GM12878 (cell line): ENCODE measurements at regions not wholly inside any gene's neighbourhood (a gene's known extent, or its start where the extent isn't known, plus 50 kb on each side); places are given as distances from the start of the nearest gene placed in this dataset.

Experiments
- ATAC-seq: fragments of 200-7000 bp; cut with Tn5 transposase; 3 replicates; pipeline ENCODE4 v1.9.1; 2020; ENCODE audit warnings: mild to moderate bottlenecking, moderate library complexity
- BruUV-seq: library from RNA; stranded (reverse); fragments of 400-500 nt; replicated peaks from 2 replicates; lab custom pipeline; 2021; lab: Mats Ljungman, UMichigan
- CTCF ChIA-PET: fragments of 300-600 bp; sonication (Branson Sonifier 250); formaldehyde crosslinking; extraction: SDS; loops from one replicate; lab custom pipeline; 2021; ENCODE audit warnings: inconsistent platforms; lab: Yijun Ruan, JAX
- POLR2A ChIA-PET: fragments of 350-600 bp; formaldehyde crosslinking; extraction: SDS; loops from one replicate; lab custom pipeline; 2021; ENCODE audit warnings: inconsistent platforms; lab: Charles Lee
- RAD21 ChIA-PET: fragments of 300-600 bp; sonication (Branson Sonifier 250); formaldehyde crosslinking; loops from one replicate; lab custom pipeline; 2023; ENCODE audit warnings: antibody characterized with exemption; ENCODE audit not compliant: unreplicated experiment; lab: Charles Lee
- SMC1A ChIA-PET: fragments of 300-600 bp; sonication (Branson Sonifier 250); formaldehyde crosslinking; loops from one replicate; lab custom pipeline; 2023; ENCODE audit not compliant: unreplicated experiment, uncharacterized antibody; lab: Charles Lee
- DNase-seq: peaks from one replicate; pipeline ENCODE4 v3.0.0-alpha.2; 2011; ENCODE audit warnings: low read depth, low spot score
- FAIRE-seq: peaks from 3 replicates; lab custom pipeline; 2011; peaks lifted over from hg19 to GRCh38; lab: Jason Lieb, UNC
- H2AFZ ChIP-seq: 2 replicates; pipeline ENCODE4 v1.6.0; 2011; ENCODE audit warnings: low read depth, low read length, control low read depth; ENCODE audit not compliant: control insufficient read depth
- H3K27ac ChIP-seq: 2 replicates; pipeline ENCODE4 v1.5.1; 2011; ENCODE audit warnings: control low read depth; ENCODE audit not compliant: control insufficient read depth, insufficient read depth
- H3K27me3 ChIP-seq, 2 experiments: replicated peaks in 1 of 2; 2 replicates each; pipeline versions ENCODE4 v1.6.0 to v1.6.1; 2011; ENCODE audit warnings: low read length in 1 of 2; ENCODE audit not compliant: control insufficient read depth in 2 of 2, insufficient read depth in 2 of 2
- H3K36me3 ChIP-seq, 2 experiments: 2 replicates each; pipeline ENCODE4 v1.5.1; 2011; ENCODE audit warnings: low read length in 1 of 2; ENCODE audit not compliant: control insufficient read depth in 2 of 2, insufficient read depth in 2 of 2
- H3K4me1 ChIP-seq: 2 replicates; pipeline ENCODE4 v1.6.1; 2011; ENCODE audit warnings: mild to moderate bottlenecking, low read length, moderate library complexity, mixed read lengths; ENCODE audit not compliant: control insufficient read depth, insufficient read depth
- H3K4me2 ChIP-seq: 2 replicates; pipeline ENCODE4 v1.6.0; 2011; ENCODE audit warnings: control low read depth; ENCODE audit not compliant: control insufficient read depth, insufficient read depth
- H3K4me3 ChIP-seq: fragments of 200-600 bp; sonication (generic); 2 replicates; pipeline ENCODE4 v1.5.1; 2016
- H3K79me2 ChIP-seq: 2 replicates; pipeline ENCODE4 v1.6.0; 2011; ENCODE audit warnings: low read length; ENCODE audit not compliant: control insufficient read depth, insufficient read depth
- H3K9ac ChIP-seq: 2 replicates; pipeline ENCODE4 v1.8.0; 2011; ENCODE audit warnings: low read length, control low read depth, mixed read lengths; ENCODE audit not compliant: control insufficient read depth, insufficient read depth
- H3K9me3 ChIP-seq: replicated peaks from 3 replicates; pipeline ENCODE4 v1.5.1; 2011; ENCODE audit warnings: mild to moderate bottlenecking, low read length; ENCODE audit not compliant: control insufficient read depth, insufficient read depth
- H4K20me1 ChIP-seq: 2 replicates; pipeline ENCODE4 v1.6.0; 2011; ENCODE audit not compliant: control insufficient read depth, insufficient read depth
- CBX3 ChIP-seq: fragments of 200-600 bp; sonication (generic); IDR thresholded peaks from 2 replicates; pipeline ENCODE4 v1.6.1; 2016; ENCODE audit warnings: low read depth, borderline replicate concordance
- CREB1 ChIP-seq: IDR thresholded peaks from 2 replicates; pipeline ENCODE4 v1.6.1; 2012; ENCODE audit warnings: low read depth, mild to moderate bottlenecking, inconsistent platforms
- MLLT1 ChIP-seq: fragments of 450-650 bp; IDR thresholded peaks from 2 replicates; pipeline ENCODE4 v1.6.1; 2016; ENCODE audit warnings: mild to moderate bottlenecking
- RB1 ChIP-seq: fragments of 450-650 bp; formaldehyde crosslinking; IDR thresholded peaks from 2 replicates; pipeline ENCODE4 v1.6.1; 2017; ENCODE audit warnings: mild to moderate bottlenecking, borderline replicate concordance
- WGBS: methylation state at CpG from one replicate; pipeline ENCODE4 v1.1.6; 2016; ENCODE audit warnings: low lambda C conversion rate; ENCODE audit not compliant: insufficient replicate concordance, insufficient coverage; ENCODE audit errors: missing lambda C conversion rate; 5-methylcytosine and 5-hydroxymethylcytosine counted together
- in situ Hi-C: fragments of 300-500 bp; cut with MboI; formaldehyde crosslinking; loops from 9 replicates; pipeline ENCODE4 v1.14.3; 2018; ENCODE audit warnings: mixed read lengths
- intact Hi-C: fragments of 100-400 bp; cut with micrococcal nuclease; formaldehyde crosslinking; loops from one replicate; pipeline ENCODE4 v1.14.2; 2022; ENCODE audit not compliant: unreplicated experiment
- TF ChIP-seq, protein P1 (sequence below): fragments of 150-350 bp; IDR thresholded peaks from 2 replicates; pipeline ENCODE4 v1.6.1; 2016; ENCODE audit warnings: low read depth, low read length
- TF ChIP-seq, protein P2 (sequence below): fragments of 450-650 bp; formaldehyde crosslinking; IDR thresholded peaks from 2 replicates; pipeline ENCODE4 v1.4.0; 2020; ENCODE audit warnings: mild to moderate bottlenecking, moderate library complexity
- TF ChIP-seq, protein P3 (sequence below): fragments of 450-650 bp; IDR thresholded peaks from 2 replicates; pipeline ENCODE4 v1.6.1; 2016; ENCODE audit warnings: mild to moderate bottlenecking, moderate library complexity, borderline replicate concordance

DNA sequence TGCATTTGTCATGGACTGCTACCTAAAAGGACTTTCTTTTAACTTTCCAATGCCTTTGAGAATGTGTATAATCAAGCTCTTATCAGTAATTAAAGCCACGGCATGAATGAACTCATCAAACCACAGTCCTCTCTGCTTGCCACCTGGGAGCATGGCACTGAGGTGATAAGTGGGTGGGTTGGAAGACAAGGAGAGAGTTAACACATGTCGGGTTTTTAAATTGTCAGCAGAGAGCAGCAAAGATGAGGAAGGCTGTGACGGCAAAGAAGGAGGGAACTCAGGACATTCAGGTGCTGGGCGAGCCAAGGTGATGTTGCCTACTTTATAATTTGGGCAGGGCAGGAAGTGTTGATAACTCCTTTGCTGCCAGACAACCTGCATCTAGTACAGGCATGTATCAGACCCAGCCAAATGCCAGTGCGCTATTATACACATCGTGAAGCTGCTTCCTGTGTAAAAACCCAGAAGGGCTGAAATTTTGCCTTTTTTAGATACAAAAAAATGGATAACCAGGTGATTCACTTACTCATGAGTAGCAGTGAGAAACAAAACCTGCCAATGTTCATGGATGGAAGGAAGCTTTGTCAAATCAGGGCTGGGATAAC is 269.1 kb downstream of the KIF4B start (continued):
- TF ChIP-seq, protein P1, sequence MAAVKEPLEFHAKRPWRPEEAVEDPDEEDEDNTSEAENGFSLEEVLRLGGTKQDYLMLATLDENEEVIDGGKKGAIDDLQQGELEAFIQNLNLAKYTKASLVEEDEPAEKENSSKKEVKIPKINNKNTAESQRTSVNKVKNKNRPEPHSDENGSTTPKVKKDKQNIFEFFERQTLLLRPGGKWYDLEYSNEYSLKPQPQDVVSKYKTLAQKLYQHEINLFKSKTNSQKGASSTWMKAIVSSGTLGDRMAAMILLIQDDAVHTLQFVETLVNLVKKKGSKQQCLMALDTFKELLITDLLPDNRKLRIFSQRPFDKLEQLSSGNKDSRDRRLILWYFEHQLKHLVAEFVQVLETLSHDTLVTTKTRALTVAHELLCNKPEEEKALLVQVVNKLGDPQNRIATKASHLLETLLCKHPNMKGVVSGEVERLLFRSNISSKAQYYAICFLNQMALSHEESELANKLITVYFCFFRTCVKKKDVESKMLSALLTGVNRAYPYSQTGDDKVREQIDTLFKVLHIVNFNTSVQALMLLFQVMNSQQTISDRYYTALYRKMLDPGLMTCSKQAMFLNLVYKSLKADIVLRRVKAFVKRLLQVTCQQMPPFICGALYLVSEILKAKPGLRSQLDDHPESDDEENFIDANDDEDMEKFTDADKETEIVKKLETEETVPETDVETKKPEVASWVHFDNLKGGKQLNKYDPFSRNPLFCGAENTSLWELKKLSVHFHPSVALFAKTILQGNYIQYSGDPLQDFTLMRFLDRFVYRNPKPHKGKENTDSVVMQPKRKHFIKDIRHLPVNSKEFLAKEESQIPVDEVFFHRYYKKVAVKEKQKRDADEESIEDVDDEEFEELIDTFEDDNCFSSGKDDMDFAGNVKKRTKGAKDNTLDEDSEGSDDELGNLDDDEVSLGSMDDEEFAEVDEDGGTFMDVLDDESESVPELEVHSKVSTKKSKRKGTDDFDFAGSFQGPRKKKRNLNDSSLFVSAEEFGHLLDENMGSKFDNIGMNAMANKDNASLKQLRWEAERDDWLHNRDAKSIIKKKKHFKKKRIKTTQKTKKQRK: no peak

- CTCF ChIA-PET: no interaction called here
- H3K36me3 ChIP-seq: no peaks in the 10 kb centered on the region
- DNase-seq (no peak), FAIRE-seq (no peak), ATAC-seq (no peak)
- no peaks in the 10 kb centered on the region; the same call in 1 of the 2 replicates for H4K20me1 ChIP-seq
- H3K4me3 ChIP-seq: no peak overlapping the region
- RAD21 ChIA-PET: no interaction called here
- H3K9me3 ChIP-seq: no peaks in the 10 kb centered on the region
- H2AFZ ChIP-seq: no peak overlapping the region
- BruUV-seq: no TSS peak
- no peak overlapping the region for H3K4me2 ChIP-seq
- POLR2A ChIA-PET: no interaction called here
- no peak overlapping the region for H3K27ac ChIP-seq
- WGBS: 0% methylated on average over 1 of the region's 1 CpG
- in situ Hi-C loops: no loop called here
- H3K27me3 ChIP-seq: no peaks in the 10 kb centered on the region; a peak in 1 of 4 replicates
- no peak overlapping the region for H3K9ac ChIP-seq
- intact Hi-C loops: no loop called here
- SMC1A ChIA-PET: no interaction called here
- H3K79me2 ChIP-seq: no peaks in the 10 kb centered on the region
- no peaks in the 10 kb centered on the region for H3K4me1 ChIP-seq
- no peak for TF ChIP-seq RB1
- TF ChIP-seq CREB1: no peak
- TF ChIP-seq MLLT1: no peak
- TF ChIP-seq CBX3: no peak
- TF ChIP-seq, protein P2, sequence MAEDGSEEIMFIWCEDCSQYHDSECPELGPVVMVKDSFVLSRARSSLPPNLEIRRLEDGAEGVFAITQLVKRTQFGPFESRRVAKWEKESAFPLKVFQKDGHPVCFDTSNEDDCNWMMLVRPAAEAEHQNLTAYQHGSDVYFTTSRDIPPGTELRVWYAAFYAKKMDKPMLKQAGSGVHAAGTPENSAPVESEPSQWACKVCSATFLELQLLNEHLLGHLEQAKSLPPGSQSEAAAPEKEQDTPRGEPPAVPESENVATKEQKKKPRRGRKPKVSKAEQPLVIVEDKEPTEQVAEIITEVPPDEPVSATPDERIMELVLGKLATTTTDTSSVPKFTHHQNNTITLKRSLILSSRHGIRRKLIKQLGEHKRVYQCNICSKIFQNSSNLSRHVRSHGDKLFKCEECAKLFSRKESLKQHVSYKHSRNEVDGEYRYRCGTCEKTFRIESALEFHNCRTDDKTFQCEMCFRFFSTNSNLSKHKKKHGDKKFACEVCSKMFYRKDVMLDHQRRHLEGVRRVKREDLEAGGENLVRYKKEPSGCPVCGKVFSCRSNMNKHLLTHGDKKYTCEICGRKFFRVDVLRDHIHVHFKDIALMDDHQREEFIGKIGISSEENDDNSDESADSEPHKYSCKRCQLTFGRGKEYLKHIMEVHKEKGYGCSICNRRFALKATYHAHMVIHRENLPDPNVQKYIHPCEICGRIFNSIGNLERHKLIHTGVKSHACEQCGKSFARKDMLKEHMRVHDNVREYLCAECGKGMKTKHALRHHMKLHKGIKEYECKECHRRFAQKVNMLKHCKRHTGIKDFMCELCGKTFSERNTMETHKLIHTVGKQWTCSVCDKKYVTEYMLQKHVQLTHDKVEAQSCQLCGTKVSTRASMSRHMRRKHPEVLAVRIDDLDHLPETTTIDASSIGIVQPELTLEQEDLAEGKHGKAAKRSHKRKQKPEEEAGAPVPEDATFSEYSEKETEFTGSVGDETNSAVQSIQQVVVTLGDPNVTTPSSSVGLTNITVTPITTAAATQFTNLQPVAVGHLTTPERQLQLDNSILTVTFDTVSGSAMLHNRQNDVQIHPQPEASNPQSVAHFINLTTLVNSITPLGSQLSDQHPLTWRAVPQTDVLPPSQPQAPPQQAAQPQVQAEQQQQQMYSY (CRISPR knock-in tag): no peak
- TF ChIP-seq, protein P3, sequence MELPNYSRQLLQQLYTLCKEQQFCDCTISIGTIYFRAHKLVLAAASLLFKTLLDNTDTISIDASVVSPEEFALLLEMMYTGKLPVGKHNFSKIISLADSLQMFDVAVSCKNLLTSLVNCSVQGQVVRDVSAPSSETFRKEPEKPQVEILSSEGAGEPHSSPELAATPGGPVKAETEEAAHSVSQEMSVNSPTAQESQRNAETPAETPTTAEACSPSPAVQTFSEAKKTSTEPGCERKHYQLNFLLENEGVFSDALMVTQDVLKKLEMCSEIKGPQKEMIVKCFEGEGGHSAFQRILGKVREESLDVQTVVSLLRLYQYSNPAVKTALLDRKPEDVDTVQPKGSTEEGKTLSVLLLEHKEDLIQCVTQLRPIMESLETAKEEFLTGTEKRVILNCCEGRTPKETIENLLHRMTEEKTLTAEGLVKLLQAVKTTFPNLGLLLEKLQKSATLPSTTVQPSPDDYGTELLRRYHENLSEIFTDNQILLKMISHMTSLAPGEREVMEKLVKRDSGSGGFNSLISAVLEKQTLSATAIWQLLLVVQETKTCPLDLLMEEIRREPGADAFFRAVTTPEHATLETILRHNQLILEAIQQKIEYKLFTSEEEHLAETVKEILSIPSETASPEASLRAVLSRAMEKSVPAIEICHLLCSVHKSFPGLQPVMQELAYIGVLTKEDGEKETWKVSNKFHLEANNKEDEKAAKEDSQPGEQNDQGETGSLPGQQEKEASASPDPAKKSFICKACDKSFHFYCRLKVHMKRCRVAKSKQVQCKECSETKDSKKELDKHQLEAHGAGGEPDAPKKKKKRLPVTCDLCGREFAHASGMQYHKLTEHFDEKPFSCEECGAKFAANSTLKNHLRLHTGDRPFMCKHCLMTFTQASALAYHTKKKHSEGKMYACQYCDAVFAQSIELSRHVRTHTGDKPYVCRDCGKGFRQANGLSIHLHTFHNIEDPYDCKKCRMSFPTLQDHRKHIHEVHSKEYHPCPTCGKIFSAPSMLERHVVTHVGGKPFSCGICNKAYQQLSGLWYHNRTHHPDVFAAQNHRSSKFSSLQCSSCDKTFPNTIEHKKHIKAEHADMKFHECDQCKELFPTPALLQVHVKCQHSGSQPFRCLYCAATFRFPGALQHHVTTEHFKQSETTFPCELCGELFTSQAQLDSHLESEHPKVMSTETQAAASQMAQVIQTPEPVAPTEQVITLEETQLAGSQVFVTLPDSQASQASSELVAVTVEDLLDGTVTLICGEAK: no peak
These were observed 272.2 kb downstream of the KIF4B start for GRCh38 chr5:155285706-155286105.
